IPS-NIHi11 (cell line): ENCODE measurements at regions not wholly inside any gene's neighbourhood (a gene's known extent, or its start where the extent isn't known, plus 50 kb on each side); places are given as distances from the start of the nearest gene placed in this dataset.
"Not testable (repeated sequence)": the region's sequence is repeated elsewhere in the genome, so short reads cannot be mapped to it uniquely, and the experiment has no call there.

Source experiments
- DNase-seq: peaks from one replicate; pipeline ENCODE4 v3.0.0; 2012; ENCODE audit warnings: mixed read lengths, low spot score

- DNase-seq: no peak
Observed at GRCh38 chr6:68013780-68014515, 621.1 kb upstream of the ADGRB3 start.

GRCh38 chr6:68012822-68013221 is 622.3 kb upstream of the ADGRB3 start:
- DNase-seq: no peak

GRCh38 chr6:68010936-68011335 is 624.1 kb upstream of the ADGRB3 start:
- DNase-seq: no peak

- no peak for DNase-seq
Observed at GRCh38 chr6:68008445-68008844, 626.6 kb upstream of the ADGRB3 start.

- no peak for DNase-seq
Observed at GRCh38 chr6:68007717-68008116, 627.4 kb upstream of the ADGRB3 start.

GRCh38 chr6:67986694-67987232 is 648.3 kb upstream of the ADGRB3 start:
- no peak for DNase-seq

- DNase-seq: no peak
Observed at GRCh38 chr6:67976486-67976885, 658.6 kb upstream of the ADGRB3 start.

- DNase-seq: no peak
Observed at GRCh38 chr6:67974931-67975330, 660.2 kb upstream of the ADGRB3 start.

- no peak for DNase-seq
Observed at GRCh38 chr6:67971812-67972211, 663.3 kb upstream of the ADGRB3 start.

- no peak for DNase-seq
Observed at GRCh38 chr6:67966830-67967229, 668.3 kb upstream of the ADGRB3 start.

GRCh38 chr6:67956352-67956751 is 678.7 kb upstream of the ADGRB3 start:
- DNase-seq: no peak

GRCh38 chr6:67952948-67953347 is 682.1 kb upstream of the ADGRB3 start:
- no peak for DNase-seq

GRCh38 chr6:67952121-67952520 is 683.0 kb upstream of the ADGRB3 start:
- no peak for DNase-seq

- DNase-seq: not testable (repeated sequence)
Observed at GRCh38 chr6:67947762-67948161, 687.3 kb upstream of the ADGRB3 start.

GRCh38 chr6:67935976-67936477 is 699.1 kb upstream of the ADGRB3 start:
- DNase-seq: no peak

- DNase-seq: peak; percentile 40
Observed at GRCh38 chr6:67933278-67933677, 701.8 kb upstream of the ADGRB3 start.

- DNase-seq: not testable (repeated sequence)
Observed at GRCh38 chr6:67922588-67922987, 712.5 kb upstream of the ADGRB3 start.

GRCh38 chr6:67920040-67920439 is 715.0 kb upstream of the ADGRB3 start:
- DNase-seq: not testable (repeated sequence)

- no peak for DNase-seq
Observed at GRCh38 chr6:67916399-67916798, 718.7 kb upstream of the ADGRB3 start.

GRCh38 chr6:67914419-67914818 is 720.7 kb upstream of the ADGRB3 start:
- no peak for DNase-seq

- no peak for DNase-seq
Observed at GRCh38 chr6:67909354-67909753, 725.7 kb upstream of the ADGRB3 start.

GRCh38 chr6:67908379-67908778 is 726.7 kb upstream of the ADGRB3 start:
- no peak for DNase-seq

GRCh38 chr6:67904735-67905134 is 730.3 kb upstream of the ADGRB3 start:
- DNase-seq: not testable (repeated sequence)

- no peak for DNase-seq
Observed at GRCh38 chr6:67898875-67899274, 736.2 kb upstream of the ADGRB3 start.
